ENCODE measurements at regions not wholly inside any gene's neighbourhood (a gene's known extent, or its start where the extent isn't known, plus 50 kb on each side); places are given as distances from the start of the nearest gene placed in this dataset.

DNA sequence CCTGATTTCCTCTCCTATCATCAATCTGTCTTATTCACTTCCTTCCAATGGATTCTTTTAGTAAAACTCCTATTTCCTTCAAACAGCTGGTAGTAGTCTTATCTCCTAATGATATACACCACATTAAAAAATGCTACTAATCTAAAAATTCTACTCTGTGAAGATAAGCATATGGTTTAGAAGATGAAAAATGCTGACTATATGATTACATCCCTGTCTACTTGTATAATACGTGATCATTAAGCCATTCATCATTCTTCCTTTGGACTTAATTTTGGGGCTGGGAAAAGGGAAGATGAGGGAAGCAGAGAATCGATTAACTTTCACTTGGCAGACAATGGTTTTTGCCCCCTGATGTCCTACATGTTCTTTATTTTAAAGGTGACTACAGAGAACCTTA lies 453.1 kb downstream of the NSUN3 start:
- TF ChIP-seq, protein P1, sequence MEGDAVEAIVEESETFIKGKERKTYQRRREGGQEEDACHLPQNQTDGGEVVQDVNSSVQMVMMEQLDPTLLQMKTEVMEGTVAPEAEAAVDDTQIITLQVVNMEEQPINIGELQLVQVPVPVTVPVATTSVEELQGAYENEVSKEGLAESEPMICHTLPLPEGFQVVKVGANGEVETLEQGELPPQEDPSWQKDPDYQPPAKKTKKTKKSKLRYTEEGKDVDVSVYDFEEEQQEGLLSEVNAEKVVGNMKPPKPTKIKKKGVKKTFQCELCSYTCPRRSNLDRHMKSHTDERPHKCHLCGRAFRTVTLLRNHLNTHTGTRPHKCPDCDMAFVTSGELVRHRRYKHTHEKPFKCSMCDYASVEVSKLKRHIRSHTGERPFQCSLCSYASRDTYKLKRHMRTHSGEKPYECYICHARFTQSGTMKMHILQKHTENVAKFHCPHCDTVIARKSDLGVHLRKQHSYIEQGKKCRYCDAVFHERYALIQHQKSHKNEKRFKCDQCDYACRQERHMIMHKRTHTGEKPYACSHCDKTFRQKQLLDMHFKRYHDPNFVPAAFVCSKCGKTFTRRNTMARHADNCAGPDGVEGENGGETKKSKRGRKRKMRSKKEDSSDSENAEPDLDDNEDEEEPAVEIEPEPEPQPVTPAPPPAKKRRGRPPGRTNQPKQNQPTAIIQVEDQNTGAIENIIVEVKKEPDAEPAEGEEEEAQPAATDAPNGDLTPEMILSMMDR (optimal IDR thresholded peaks at IDR 0.05 in 1 of 3, IDR thresholded peaks at IDR 0.05 in 1 of 3, conservative IDR thresholded peaks at IDR 0.05 in 1 of 3; ENCODE audit: extremely low read depth in 1 of 3, insufficient read depth in 2 of 3, low read length in 3 of 3): no peak
- no peak for TF ChIP-seq EZH2 (IDR thresholded peaks at IDR 0.05; ENCODE audit: low read length)

Data from keratinocyte (primary cell).